ENCODE measurements at regions not wholly inside any gene's neighbourhood (a gene's known extent, or its start where the extent isn't known, plus 50 kb on each side); places are given as distances from the start of the nearest gene placed in this dataset.

GRCh38 chr5:164637931-164638521 is 1132.6 kb downstream of the MAT2B start:
- 93% methylated on average over 4 of the region's 4 CpGs for WGBS
- Histone ChIP-seq H2AFZ (ENCODE audit: low read depth, low read length) (no peak overlapping the region), H2BK120ac (ENCODE audit: low read depth, low read length) (no peak overlapping the region), H4K91ac (ENCODE audit: low read length) (no peak overlapping the region), H3K23ac (ENCODE audit: low read length in 2 of 2) (no peak overlapping the region), H3K4ac (ENCODE audit: low read depth in 1 of 2, low read length in 2 of 2) (no peak overlapping the region), H2BK15ac (ENCODE audit: low read depth, poor library complexity, severe bottlenecking) (no peak overlapping the region), H3K4me3 (ENCODE audit: insufficient read depth in 1 of 2, low read depth in 1 of 2, low read length in 2 of 2) (no peak overlapping the region), H2BK12ac (ENCODE audit: low read length in 2 of 2) (no peak overlapping the region), H3K27me3 (ENCODE audit: control insufficient read depth in 1 of 2, insufficient read depth in 1 of 2, low read length in 2 of 2) (no peaks in the 10 kb centered on the region), H2AK5ac (ENCODE audit: low read length, severe bottlenecking) (no peak overlapping the region), H3K27ac (ENCODE audit: low read length, poor library complexity, severe bottlenecking) (no peak overlapping the region), H3K79me1 (replicated peaks; ENCODE audit: low read length, poor library complexity, severe bottlenecking) (no peaks in the 10 kb centered on the region), H4K8ac (ENCODE audit: low read length) (no peak overlapping the region), H3K36me3 (ENCODE audit: control insufficient read depth in 1 of 2, insufficient read depth in 2 of 2, low read depth in 1 of 2, low read length in 2 of 2) (no peaks in the 10 kb centered on the region), H3K4me1 (ENCODE audit: control insufficient read depth, insufficient read depth, low read depth, low read length) (no peaks in the 10 kb centered on the region), H3K18ac (ENCODE audit: low read depth in 1 of 2, low read length in 2 of 2) (no peak overlapping the region), H3K14ac (ENCODE audit: low read length in 2 of 2) (no peak overlapping the region), H3K9ac (ENCODE audit: low read length) (no peak overlapping the region), H2BK5ac (ENCODE audit: low read depth, low read length, poor library complexity, severe bottlenecking) (no peak overlapping the region), H3K9me3 (ENCODE audit: control insufficient read depth, low read length) (no peaks in the 10 kb centered on the region), H3K4me2 (ENCODE audit: low read length, poor library complexity, severe bottlenecking) (no peak overlapping the region)
- DNase-seq: no peak

GRCh38 chr5:164649266-164649665 is 1143.8 kb downstream of the MAT2B start:
- Histone ChIP-seq H3K4me1 (ENCODE audit: control insufficient read depth, insufficient read depth, low read depth, low read length) (no peaks in the 10 kb centered on the region), H2BK12ac (ENCODE audit: low read length in 2 of 2) (no peak overlapping the region), H2BK15ac (ENCODE audit: low read depth, poor library complexity, severe bottlenecking) (no peak overlapping the region)

GRCh38 chr5:164650427-164650826 is 1145.0 kb downstream of the MAT2B start:
- H2BK12ac ChIP-seq (ENCODE audit: low read length in 2 of 2): no peak overlapping the region
- no peak overlapping the region for H3K23ac ChIP-seq (ENCODE audit: low read length in 2 of 2)
- H3K18ac ChIP-seq (ENCODE audit: low read depth in 1 of 2, low read length in 2 of 2): no peak overlapping the region
- no peaks in the 10 kb centered on the region for H3K4me1 ChIP-seq (ENCODE audit: control insufficient read depth, insufficient read depth, low read depth, low read length)
- H3K14ac ChIP-seq (ENCODE audit: low read length in 2 of 2): no peak overlapping the region
- no peak overlapping the region for H3K4me2 ChIP-seq (ENCODE audit: low read length, poor library complexity, severe bottlenecking)
- H2AK5ac ChIP-seq (ENCODE audit: low read length, severe bottlenecking): no peak overlapping the region
- WGBS: no CpG with 5 or more reads among the region's 1 CpG
- no peaks in the 10 kb centered on the region for H3K79me1 ChIP-seq (replicated peaks; ENCODE audit: low read length, poor library complexity, severe bottlenecking)
- H4K91ac ChIP-seq (ENCODE audit: low read length): no peak overlapping the region
- no peak overlapping the region for H2BK5ac ChIP-seq (ENCODE audit: low read depth, low read length, poor library complexity, severe bottlenecking)
- H3K4ac ChIP-seq (ENCODE audit: low read depth in 1 of 2, low read length in 2 of 2): no peak overlapping the region
- no peak overlapping the region for H2BK15ac ChIP-seq (ENCODE audit: low read depth, poor library complexity, severe bottlenecking)
- no peaks in the 10 kb centered on the region for H3K27me3 ChIP-seq (ENCODE audit: control insufficient read depth in 1 of 2, insufficient read depth in 1 of 2, low read length in 2 of 2)
- H3K9me3 ChIP-seq (ENCODE audit: control insufficient read depth, low read length): no peaks in the 10 kb centered on the region
- no peaks in the 10 kb centered on the region for H3K36me3 ChIP-seq (ENCODE audit: control insufficient read depth in 1 of 2, insufficient read depth in 2 of 2, low read depth in 1 of 2, low read length in 2 of 2)
- no peak overlapping the region for H2AFZ ChIP-seq (ENCODE audit: low read depth, low read length)
- H3K9ac ChIP-seq (ENCODE audit: low read length): no peak overlapping the region
- no peak overlapping the region for H4K8ac ChIP-seq (ENCODE audit: low read length)
- no peak overlapping the region for H3K27ac ChIP-seq (ENCODE audit: low read length, poor library complexity, severe bottlenecking)
- DNase-seq: no peak
- H3K4me3 ChIP-seq (ENCODE audit: insufficient read depth in 1 of 2, low read depth in 1 of 2, low read length in 2 of 2): no peak overlapping the region
- H2BK120ac ChIP-seq (ENCODE audit: low read depth, low read length): no peak overlapping the region

More at GRCh38 chr5:164649266-164649665, 1143.8 kb downstream of the MAT2B start:
- no peak overlapping the region for H3K4me2 ChIP-seq (ENCODE audit: low read length, poor library complexity, severe bottlenecking)
- no peaks in the 10 kb centered on the region for H3K36me3 ChIP-seq (ENCODE audit: control insufficient read depth in 1 of 2, insufficient read depth in 2 of 2, low read depth in 1 of 2, low read length in 2 of 2)
- no peak overlapping the region for H2BK120ac ChIP-seq (ENCODE audit: low read depth, low read length)
- H3K23ac ChIP-seq (ENCODE audit: low read length in 2 of 2): no peak overlapping the region
- H3K4me3 ChIP-seq (ENCODE audit: insufficient read depth in 1 of 2, low read depth in 1 of 2, low read length in 2 of 2): no peak overlapping the region
- H3K79me1 ChIP-seq (replicated peaks; ENCODE audit: low read length, poor library complexity, severe bottlenecking): no peaks in the 10 kb centered on the region
- H3K18ac ChIP-seq (ENCODE audit: low read depth in 1 of 2, low read length in 2 of 2): no peak overlapping the region
- no peak overlapping the region for H2AK5ac ChIP-seq (ENCODE audit: low read length, severe bottlenecking)
- H3K27me3 ChIP-seq (ENCODE audit: control insufficient read depth in 1 of 2, insufficient read depth in 1 of 2, low read length in 2 of 2): no peaks in the 10 kb centered on the region
- H2AFZ ChIP-seq (ENCODE audit: low read depth, low read length): no peak overlapping the region
- no peak overlapping the region for H3K9ac ChIP-seq (ENCODE audit: low read length)
- no peak overlapping the region for H2BK5ac ChIP-seq (ENCODE audit: low read depth, low read length, poor library complexity, severe bottlenecking)
- no peak overlapping the region for H3K27ac ChIP-seq (ENCODE audit: low read length, poor library complexity, severe bottlenecking)
- DNase-seq: no peak
- no peaks in the 10 kb centered on the region for H3K9me3 ChIP-seq (ENCODE audit: control insufficient read depth, low read length)
- H3K4ac ChIP-seq (ENCODE audit: low read depth in 1 of 2, low read length in 2 of 2): no peak overlapping the region
- no peak overlapping the region for H4K8ac ChIP-seq (ENCODE audit: low read length)
- H3K14ac ChIP-seq (ENCODE audit: low read length in 2 of 2): no peak overlapping the region
- no peak overlapping the region for H4K91ac ChIP-seq (ENCODE audit: low read length)

GRCh38 chr5:164651546-164652275 is 1146.3 kb downstream of the MAT2B start:
- H4K91ac ChIP-seq (ENCODE audit: low read length): no peak overlapping the region
- no peak overlapping the region for H2BK12ac ChIP-seq (ENCODE audit: low read length in 2 of 2)
- no peak overlapping the region for H4K8ac ChIP-seq (ENCODE audit: low read length)
- no peak overlapping the region for H3K4me3 ChIP-seq (ENCODE audit: insufficient read depth in 1 of 2, low read depth in 1 of 2, low read length in 2 of 2)
- 87% methylated on average over 5 of the region's 7 CpGs for WGBS
- H2BK15ac ChIP-seq (ENCODE audit: low read depth, poor library complexity, severe bottlenecking): no peak overlapping the region
- H3K4me1 ChIP-seq (ENCODE audit: control insufficient read depth, insufficient read depth, low read depth, low read length): no peaks in the 10 kb centered on the region
- no peak overlapping the region for H3K27ac ChIP-seq (ENCODE audit: low read length, poor library complexity, severe bottlenecking)
- no peaks in the 10 kb centered on the region for H3K36me3 ChIP-seq (ENCODE audit: control insufficient read depth in 1 of 2, insufficient read depth in 2 of 2, low read depth in 1 of 2, low read length in 2 of 2)
- no peak overlapping the region for H3K4ac ChIP-seq (ENCODE audit: low read depth in 1 of 2, low read length in 2 of 2)
- no peaks in the 10 kb centered on the region for H3K79me1 ChIP-seq (replicated peaks; ENCODE audit: low read length, poor library complexity, severe bottlenecking)
- no peak overlapping the region for H2BK120ac ChIP-seq (ENCODE audit: low read depth, low read length)
- H3K23ac ChIP-seq (ENCODE audit: low read length in 2 of 2): no peak overlapping the region
- no peak for DNase-seq
- H3K9ac ChIP-seq (ENCODE audit: low read length): no peak overlapping the region
- H3K9me3 ChIP-seq (ENCODE audit: control insufficient read depth, low read length): no peaks in the 10 kb centered on the region
- H3K27me3 ChIP-seq (ENCODE audit: control insufficient read depth in 1 of 2, insufficient read depth in 1 of 2, low read length in 2 of 2): no peaks in the 10 kb centered on the region
- H2BK5ac ChIP-seq (ENCODE audit: low read depth, low read length, poor library complexity, severe bottlenecking): no peak overlapping the region
- H3K14ac ChIP-seq (ENCODE audit: low read length in 2 of 2): no peak overlapping the region
- no peak overlapping the region for H3K18ac ChIP-seq (ENCODE audit: low read depth in 1 of 2, low read length in 2 of 2)
- H2AFZ ChIP-seq (ENCODE audit: low read depth, low read length): no peak overlapping the region
- no peak overlapping the region for H2AK5ac ChIP-seq (ENCODE audit: low read length, severe bottlenecking)
- H3K4me2 ChIP-seq (ENCODE audit: low read length, poor library complexity, severe bottlenecking): no peak overlapping the region
